NK-92 treated with Interleukin-12 subunit alpha and Interleukin-12 subunit beta, amount 100 ng/mL, for 24 hours (cell line): ENCODE measurements at regions not wholly inside any gene's neighbourhood (a gene's known extent, or its start where the extent isn't known, plus 50 kb on each side); places are given as distances from the start of the nearest gene placed in this dataset.
"Not testable (repeated sequence)": the region's sequence is repeated elsewhere in the genome, so short reads cannot be mapped to it uniquely, and the experiment has no call there.

ENCODE experiments used
- DNase-seq: peaks from one replicate; lab custom pipeline; 2025; lab: John Stamatoyannopoulos, UW

GRCh38 chr12:131229426-131230339 is 276.0 kb downstream of the ADGRD1 start:
- no peak for DNase-seq

GRCh38 chr12:131230340-131231031 is 276.8 kb downstream of the ADGRD1 start:
- no peak for DNase-seq

DNA sequence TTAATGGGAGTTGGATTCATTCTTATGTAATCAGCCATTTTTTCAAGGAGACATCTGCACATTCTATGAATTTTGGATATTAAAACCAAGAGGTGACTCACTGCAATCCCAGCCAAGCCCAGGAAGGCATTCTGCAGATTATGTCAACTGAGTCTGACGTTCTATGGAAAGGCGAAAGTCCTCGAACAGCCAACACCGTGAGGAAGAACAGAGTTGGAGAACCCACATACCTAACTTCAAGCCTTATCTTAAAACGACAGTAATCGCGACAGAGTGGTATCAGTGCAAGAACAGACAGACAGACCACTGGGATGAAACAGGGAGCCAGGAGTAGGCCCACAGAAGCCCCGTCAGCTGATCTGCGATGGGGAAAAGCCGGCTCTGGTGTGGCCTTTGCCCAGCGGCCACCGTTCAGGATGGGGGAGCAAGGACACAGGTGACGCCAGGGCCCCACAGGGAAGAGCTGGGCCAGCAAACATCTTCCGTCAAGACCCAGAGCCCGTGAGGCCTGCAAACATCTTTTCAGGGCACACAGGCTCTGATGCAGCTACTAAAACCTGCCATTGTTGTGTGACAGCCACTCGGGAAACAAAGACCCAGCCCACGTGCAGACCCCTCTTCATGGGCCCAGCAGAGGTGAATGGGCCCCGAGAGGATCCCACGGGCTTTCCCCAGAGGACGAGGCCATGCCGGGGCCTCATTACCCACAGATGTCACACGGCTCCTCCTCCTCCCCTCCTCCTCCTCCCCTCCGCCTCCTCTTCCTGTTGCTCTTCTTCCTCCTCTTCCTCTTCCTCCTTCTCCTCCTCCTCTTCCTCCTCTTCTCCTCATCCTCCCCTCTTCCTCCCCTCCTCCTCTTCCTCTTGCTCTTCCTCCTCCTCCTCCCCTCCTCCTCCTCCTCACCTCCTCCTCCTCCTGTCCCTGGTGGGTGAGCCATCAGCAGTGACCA is 277.6 kb downstream of the ADGRD1 start:
- no peak for DNase-seq

DNA sequence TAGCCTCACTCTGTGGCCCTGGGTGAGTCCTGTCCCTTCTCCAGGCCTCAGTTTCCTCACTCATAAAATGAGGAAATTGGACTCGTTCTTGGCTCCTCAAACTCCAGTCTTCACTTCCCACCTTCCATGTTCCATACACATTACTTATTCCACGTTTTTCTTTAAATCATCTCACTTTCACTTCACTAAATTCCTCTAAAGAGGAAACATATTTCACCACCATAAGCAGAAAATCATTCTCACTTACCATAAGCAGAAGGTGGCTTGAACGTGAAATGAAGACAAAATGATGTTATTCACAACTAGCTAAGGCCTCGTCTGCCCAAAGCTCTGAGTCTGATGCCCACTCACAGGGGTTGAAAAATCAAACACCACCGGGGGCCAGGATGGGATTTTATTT is 278.3 kb downstream of the ADGRD1 start:
- no peak for DNase-seq

DNA sequence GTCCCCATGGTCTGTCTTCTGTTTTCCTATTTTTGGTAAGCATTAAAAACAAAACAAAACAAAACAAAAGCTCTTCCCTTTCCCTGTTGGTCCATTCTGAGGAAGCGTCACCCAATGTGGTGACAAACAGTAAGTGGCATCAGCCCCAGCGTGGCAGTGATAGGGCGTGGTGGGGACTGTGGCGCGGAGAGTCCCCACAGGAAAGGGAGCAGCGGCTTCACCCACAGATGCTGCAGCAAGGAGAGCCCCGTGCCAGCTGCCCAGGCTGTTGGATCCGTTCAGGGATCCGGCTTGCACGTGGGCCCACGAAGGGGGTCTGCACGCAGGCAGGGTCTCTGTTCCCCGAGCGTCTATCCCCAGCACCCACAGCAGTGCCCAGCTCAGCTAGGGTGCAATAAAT is 279.2 kb downstream of the ADGRD1 start:
- not testable (repeated sequence) for DNase-seq

DNA sequence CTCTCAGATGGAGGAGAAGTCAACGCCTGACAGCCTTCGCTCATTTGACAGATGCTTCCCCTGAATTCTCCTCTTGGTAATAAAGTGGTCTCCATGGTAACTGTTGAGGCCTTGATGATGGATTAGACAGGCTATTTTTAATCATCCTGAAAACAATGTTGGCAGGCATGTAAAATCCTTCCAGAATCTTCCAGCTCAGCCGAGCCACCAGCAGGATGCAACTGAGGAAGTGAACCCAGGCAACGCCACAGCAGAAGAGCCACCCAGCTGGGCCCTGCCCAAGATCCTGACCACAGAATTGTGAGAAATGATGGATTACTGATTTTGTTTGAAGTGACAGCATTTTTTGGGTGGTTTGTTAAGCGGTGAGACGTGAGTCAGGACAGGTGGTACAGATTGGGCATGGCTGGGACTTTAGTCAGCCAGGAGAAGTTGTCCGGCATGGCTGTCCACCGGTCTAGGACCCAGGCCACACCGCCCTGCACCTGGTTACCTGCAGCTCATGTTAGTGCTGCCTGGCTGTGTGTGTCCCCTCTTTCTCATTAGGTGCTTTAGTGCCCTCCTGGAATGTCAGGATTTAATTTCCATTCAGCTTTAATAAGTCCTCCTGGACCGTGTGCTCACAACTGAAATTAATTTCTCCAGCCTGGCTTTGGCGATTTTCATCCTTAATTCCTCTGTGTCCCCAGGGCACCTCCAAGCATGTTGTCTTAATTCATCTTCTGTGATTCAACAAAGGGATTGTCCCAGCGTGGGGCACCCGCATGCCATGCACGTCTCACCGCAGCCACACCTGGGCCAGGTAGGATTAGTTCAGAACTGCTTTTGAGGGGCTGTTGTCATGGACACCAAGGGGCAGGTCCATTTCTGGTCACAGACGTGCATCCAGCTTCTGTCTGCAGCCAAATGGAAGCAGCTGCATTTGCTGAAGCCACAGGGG is 280.4 kb downstream of the ADGRD1 start:
- not testable (repeated sequence) for DNase-seq

DNA sequence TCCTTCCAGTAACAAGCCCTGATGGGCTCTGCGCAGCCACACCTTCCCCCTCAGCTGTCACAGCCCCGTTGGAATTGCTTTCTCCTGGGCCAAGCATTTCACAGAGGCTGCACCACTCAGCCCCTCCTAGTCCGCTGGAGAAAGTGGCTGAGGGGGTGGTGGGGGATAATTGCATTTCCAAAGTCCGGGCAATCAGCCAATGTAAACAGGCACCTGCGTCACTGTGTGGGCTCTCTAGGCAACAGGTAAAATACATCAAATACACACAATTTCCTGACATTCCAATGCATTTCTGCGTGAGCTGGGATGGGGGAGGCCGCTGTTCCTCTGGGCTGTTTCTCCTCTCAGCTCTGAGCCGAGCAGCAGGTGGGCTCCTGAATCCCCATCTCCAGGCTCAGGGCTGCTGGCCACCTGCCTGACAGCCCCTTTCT is 281.1 kb downstream of the ADGRD1 start:
- DNase-seq, result not testable (repeated sequence)

- no peak for DNase-seq
Measured at GRCh38 chr12:131235871-131236271, 282.2 kb downstream of the ADGRD1 start.

- DNase-seq, result no peak
Measured at GRCh38 chr12:131239384-131240094, 285.8 kb downstream of the ADGRD1 start.

GRCh38 chr12:131241517-131241916 is 287.8 kb downstream of the ADGRD1 start:
- DNase-seq, result no peak

DNA sequence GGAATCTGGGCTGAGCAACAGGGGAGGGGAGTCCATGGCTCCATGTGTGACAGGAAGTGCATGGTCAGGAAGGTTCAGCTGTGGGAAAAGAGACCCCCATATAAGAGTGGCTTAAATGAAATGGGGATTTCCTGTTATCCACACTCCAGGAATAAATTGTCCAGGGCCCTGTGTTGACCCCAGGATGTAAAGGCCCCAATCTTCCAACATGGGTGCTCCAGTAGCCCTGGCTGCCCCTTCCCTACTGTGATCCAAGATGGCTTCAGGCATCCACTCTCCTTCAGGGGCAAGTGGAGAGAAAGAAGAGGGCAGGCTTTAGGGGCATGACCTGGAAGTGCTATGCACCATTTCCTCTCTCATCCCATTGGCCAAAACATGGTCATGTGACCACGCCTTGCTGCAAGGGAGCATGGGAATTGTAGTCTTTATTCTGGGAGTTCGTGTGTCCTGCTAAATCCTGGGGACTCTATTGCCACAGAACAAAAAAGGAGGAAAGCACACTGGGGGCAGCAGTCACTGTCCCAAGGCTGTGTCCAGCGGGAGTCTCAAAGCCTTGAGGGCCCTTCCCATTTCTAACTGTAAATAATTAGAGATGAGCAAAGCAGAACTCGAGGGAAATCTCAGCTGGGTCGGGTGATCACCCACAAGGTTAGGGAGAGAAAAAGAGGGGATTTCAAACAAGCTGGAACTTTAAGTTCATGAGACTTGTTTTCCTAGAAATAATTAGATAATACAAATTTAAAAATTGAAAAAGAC is 289.2 kb downstream of the ADGRD1 start:
- DNase-seq, result no peak

GRCh38 chr12:131244157-131244688 is 290.5 kb downstream of the ADGRD1 start:
- not testable (repeated sequence) for DNase-seq

DNA sequence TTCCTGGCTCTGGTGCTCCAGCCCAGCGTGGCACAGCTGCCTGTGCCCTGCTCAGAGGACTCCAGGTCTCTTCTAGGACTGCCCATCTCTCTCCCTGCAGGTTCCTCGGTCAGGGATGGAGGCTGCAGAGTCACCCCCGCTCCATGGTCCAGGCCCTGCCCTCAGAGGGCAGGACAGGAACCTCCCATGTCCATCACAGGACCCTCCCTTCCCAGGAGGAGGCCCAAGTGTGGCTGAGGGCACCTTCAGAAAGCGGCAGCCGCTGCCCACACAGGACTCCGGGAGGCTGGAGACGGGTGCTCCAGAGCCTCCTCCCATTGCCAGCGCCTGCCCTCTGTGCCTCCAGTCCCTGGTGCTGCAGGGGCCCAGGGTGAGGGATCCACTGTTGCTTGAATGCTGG is 291.5 kb downstream of the ADGRD1 start:
- not testable (repeated sequence) for DNase-seq

DNA sequence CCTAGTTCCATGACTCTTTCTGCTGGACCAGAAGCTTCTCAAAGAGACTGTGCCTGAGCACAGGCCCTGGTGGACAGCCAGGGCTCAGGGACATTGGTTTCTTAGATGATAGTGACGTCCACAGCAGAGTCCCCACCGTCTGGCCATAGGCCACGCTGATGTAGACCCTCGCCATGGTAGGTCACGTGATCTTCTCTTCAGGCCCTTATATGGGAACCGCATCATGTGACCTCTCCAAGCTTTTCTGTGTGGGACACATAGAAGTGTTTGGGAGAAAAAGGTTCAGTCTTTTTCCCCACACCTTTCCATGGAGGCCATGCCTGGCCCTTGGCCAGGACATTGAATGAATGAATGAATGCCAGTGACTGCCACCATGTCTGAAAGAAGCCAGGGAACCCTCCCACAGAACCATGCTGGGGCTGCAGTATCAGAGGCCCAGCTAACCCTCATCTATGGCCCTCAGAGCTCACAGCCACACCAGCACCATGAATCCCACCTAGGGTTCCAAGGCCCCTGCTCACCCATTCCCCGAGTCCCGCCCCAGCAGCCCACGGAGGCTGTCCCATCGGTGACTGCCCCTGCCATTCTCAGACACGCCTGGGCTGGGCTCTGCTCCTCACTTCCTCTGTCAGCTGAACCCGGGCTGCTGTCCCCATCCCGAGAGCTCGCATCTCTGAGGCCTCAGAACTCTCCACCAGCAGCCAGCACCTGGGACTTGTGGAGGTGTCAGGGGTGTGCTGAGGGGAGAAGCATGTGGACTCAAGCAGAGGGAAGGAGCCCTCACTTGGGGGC is 292.1 kb downstream of the ADGRD1 start:
- DNase-seq, result no peak

GRCh38 chr12:131247026-131247725 is 293.5 kb downstream of the ADGRD1 start:
- not testable (repeated sequence) for DNase-seq

DNA sequence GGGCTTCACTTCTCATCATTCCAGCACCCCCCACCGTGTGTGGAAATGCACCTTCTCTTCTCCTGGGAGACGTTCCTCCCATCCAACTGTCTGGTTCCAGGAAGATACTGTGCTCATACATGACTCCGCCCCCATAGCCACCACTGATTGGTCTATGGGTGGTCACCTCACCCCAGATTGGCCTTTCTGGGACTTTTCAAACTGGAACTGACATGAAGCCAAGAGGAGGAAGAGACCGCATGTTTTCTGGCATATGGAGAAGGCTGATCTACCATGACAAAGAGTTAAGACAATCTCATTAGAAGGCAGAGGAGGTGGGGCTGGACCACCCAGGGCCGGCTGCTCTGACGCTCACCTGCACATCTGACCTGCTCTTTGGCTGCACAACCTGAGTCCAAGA is 294.2 kb downstream of the ADGRD1 start:
- DNase-seq, result not testable (repeated sequence)

DNA sequence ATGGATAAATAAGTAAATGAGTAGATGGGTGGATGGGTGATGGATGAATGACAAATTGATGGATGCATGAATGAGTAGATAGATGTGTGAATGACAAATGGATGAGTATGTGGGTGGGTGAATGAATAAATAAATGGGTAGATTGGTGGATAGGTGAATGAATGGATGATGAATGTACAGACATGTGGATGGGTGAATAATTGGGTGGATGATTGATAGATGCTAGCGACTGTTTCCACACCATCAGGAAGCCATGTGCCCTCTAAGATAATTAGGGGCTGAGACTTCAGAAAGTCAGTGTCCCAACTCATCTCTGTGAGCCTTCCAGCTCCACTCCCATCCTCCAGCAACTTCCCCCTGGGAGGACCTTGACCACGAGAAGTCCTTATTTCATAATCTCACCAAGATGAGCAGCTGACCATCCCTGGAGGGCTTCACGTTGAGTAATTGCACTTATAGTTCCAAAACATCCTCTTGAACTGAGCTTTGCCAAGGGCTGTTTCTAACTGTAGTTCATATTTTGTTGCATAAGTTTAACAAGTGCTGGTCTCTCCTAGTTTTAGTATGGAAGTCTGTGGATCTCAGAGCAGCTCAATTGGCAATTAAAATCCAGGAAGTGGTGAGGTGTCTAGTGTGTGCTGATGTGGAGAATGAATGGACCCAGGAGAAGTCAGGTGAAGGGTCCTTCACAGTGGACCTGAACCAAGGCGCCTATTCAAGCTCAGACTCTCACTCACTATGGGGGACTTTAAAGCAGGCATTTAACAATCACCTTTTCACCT is 295.7 kb downstream of the ADGRD1 start:
- DNase-seq, result no peak
